ENCODE measurements at regions not wholly inside any gene's neighbourhood (a gene's known extent, or its start where the extent isn't known, plus 50 kb on each side); places are given as distances from the start of the nearest gene placed in this dataset.
"Not testable (repeated sequence)": the region's sequence is repeated elsewhere in the genome, so short reads cannot be mapped to it uniquely, and the experiment has no call there.

GRCh38 chr1:29925058-29925457 is 688.7 kb downstream of the PTPRU start:
- DNase-seq (ENCODE audit: low spot score in 2 of 2) = no peak
- H3K27ac ChIP-seq = no peak overlapping the region
- intact Hi-C loops (cut with DNase I) = no loop called here
- no peaks in the 10 kb centered on the region for H3K27me3 ChIP-seq
- H3K4me1 ChIP-seq = no peaks in the 10 kb centered on the region
- no peak overlapping the region for H3K4me3 ChIP-seq
- no peaks in the 10 kb centered on the region for H3K9me3 ChIP-seq
- H3K36me3 ChIP-seq = no peaks in the 10 kb centered on the region
- TF ChIP-seq CTCF (IDR thresholded peaks at IDR 0.05) = no peak

- Histone ChIP-seq H3K4me1 (no peaks in the 10 kb centered on the region), H3K9me3 (no peaks in the 10 kb centered on the region), H3K27ac (no peak overlapping the region), H3K4me3 (no peak overlapping the region), H3K27me3 (no peaks in the 10 kb centered on the region), H3K36me3 (no peaks in the 10 kb centered on the region)
- TF ChIP-seq CTCF (IDR thresholded peaks at IDR 0.05) = no peak
- intact Hi-C loops (cut with DNase I) = no loop called here
- no peak for DNase-seq (ENCODE audit: low spot score in 2 of 2)
These were observed 687.7 kb downstream of the PTPRU start for GRCh38 chr1:29924017-29924431.

- H3K27me3 ChIP-seq = no peaks in the 10 kb centered on the region
- no peaks in the 10 kb centered on the region for H3K9me3 ChIP-seq
- H3K27ac ChIP-seq = no peak overlapping the region
- no peaks in the 10 kb centered on the region for H3K4me1 ChIP-seq
- no peak for DNase-seq (ENCODE audit: low spot score in 2 of 2)
- no peak overlapping the region for H3K4me3 ChIP-seq
- intact Hi-C loops (cut with DNase I) = no loop called here
- H3K36me3 ChIP-seq = no peaks in the 10 kb centered on the region
- no peak for TF ChIP-seq CTCF (IDR thresholded peaks at IDR 0.05)
These were observed 685.4 kb downstream of the PTPRU start for GRCh38 chr1:29921741-29922140.

- no peak for TF ChIP-seq CTCF (IDR thresholded peaks at IDR 0.05)
- Histone ChIP-seq H3K9me3 (no peaks in the 10 kb centered on the region), H3K27ac (no peak overlapping the region), H3K27me3 (no peaks in the 10 kb centered on the region), H3K4me3 (no peak overlapping the region), H3K4me1 (no peaks in the 10 kb centered on the region), H3K36me3 (no peaks in the 10 kb centered on the region)
- intact Hi-C loops (cut with DNase I) = no loop called here
- no peak for DNase-seq (ENCODE audit: low spot score in 2 of 2)
These were observed 684.5 kb downstream of the PTPRU start for GRCh38 chr1:29920784-29921183.

- Histone ChIP-seq H3K4me1 (no peaks in the 10 kb centered on the region), H3K36me3 (no peaks in the 10 kb centered on the region), H3K27me3 (no peaks in the 10 kb centered on the region), H3K4me3 (no peak overlapping the region), H3K9me3 (no peaks in the 10 kb centered on the region), H3K27ac (no peak overlapping the region)
- intact Hi-C loops (cut with DNase I) = no loop called here
- no peak for DNase-seq (ENCODE audit: low spot score in 2 of 2)
- no peak for TF ChIP-seq CTCF (IDR thresholded peaks at IDR 0.05)
These were observed 684.0 kb downstream of the PTPRU start for GRCh38 chr1:29920316-29920715.

GRCh38 chr1:29919041-29919440 is 682.7 kb downstream of the PTPRU start:
- H3K27ac ChIP-seq; H3K4me3 ChIP-seq; DNase-seq (ENCODE audit: low spot score in 2 of 2); intact Hi-C loops (cut with DNase I); H3K27me3 ChIP-seq; H3K9me3 ChIP-seq; H3K4me1 ChIP-seq; H3K36me3 ChIP-seq: not testable (repeated sequence)
